Kidney epithelial cell (primary cell): ENCODE measurements at regions not wholly inside any gene's neighbourhood (a gene's known extent, or its start where the extent isn't known, plus 50 kb on each side); places are given as distances from the start of the nearest gene placed in this dataset.
A peak's percentile ranks its signal among the peaks of the same experiment; 100 is the strongest.

Experiments used
- DNase-seq: peaks from one replicate; pipeline ENCODE4 v3.0.0-alpha.2; 2010; ENCODE audit warnings: low read depth
- H3K27me3 ChIP-seq: 2 replicates; pipeline ENCODE4 v1.6.0; 2011; ENCODE audit warnings: low read length; ENCODE audit not compliant: control insufficient read depth, insufficient read depth
- H3K36me3 ChIP-seq: 2 replicates; pipeline ENCODE4 v1.5.1; 2011; ENCODE audit warnings: low read length; ENCODE audit not compliant: control insufficient read depth, insufficient read depth
- H3K4me3 ChIP-seq: 2 replicates; pipeline ENCODE4 v1.5.1; 2011; ENCODE audit warnings: low read depth, mild to moderate bottlenecking, control low read depth, low read length
- TF ChIP-seq, protein P1 (sequence below): IDR thresholded peaks from 2 replicates; pipeline ENCODE4 v1.5.1; 2011; ENCODE audit warnings: mild to moderate bottlenecking, moderate library complexity, low read length, control low read depth, inconsistent platforms; ENCODE audit not compliant: insufficient read depth, poor library complexity, severe bottlenecking

DNA sequence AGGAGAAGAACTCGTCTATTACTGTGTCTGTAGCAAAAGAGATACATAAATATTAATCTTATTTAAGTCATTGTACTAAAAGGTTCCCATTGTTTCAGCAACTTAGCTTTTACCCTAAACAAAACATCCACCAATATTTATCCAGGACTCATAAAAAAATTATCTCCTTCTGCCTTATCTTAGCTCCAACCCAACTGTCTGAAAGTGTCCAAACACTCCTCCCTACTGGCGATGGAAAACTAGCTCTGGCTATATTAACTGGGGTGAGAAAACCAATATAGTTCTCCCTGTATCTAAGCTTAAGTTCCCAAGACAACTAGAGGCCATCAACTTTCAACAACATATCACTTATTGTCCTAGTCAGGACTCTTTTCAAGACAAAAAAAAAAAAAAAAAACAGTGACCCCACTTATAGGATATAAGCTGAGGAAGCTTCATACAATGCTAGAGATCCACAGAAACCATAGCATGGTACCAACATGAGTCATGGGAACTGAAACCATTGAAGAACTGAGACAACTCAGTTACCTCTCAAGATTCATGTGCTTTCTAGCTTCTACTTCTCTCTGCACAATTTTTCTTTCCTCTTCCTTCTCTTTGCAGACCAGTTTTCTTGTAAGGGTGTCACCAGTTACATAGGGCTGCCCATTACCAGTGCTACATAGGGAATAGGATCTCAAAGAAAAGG lies 150.7 kb upstream of the RASA1 start:
- DNase-seq: no peak
- Histone ChIP-seq H3K4me3 (no peak overlapping the region), H3K36me3 (no peaks in the 10 kb centered on the region), H3K27me3 (no peaks in the 10 kb centered on the region)
- TF ChIP-seq, protein P1, sequence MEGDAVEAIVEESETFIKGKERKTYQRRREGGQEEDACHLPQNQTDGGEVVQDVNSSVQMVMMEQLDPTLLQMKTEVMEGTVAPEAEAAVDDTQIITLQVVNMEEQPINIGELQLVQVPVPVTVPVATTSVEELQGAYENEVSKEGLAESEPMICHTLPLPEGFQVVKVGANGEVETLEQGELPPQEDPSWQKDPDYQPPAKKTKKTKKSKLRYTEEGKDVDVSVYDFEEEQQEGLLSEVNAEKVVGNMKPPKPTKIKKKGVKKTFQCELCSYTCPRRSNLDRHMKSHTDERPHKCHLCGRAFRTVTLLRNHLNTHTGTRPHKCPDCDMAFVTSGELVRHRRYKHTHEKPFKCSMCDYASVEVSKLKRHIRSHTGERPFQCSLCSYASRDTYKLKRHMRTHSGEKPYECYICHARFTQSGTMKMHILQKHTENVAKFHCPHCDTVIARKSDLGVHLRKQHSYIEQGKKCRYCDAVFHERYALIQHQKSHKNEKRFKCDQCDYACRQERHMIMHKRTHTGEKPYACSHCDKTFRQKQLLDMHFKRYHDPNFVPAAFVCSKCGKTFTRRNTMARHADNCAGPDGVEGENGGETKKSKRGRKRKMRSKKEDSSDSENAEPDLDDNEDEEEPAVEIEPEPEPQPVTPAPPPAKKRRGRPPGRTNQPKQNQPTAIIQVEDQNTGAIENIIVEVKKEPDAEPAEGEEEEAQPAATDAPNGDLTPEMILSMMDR: no peak

DNA sequence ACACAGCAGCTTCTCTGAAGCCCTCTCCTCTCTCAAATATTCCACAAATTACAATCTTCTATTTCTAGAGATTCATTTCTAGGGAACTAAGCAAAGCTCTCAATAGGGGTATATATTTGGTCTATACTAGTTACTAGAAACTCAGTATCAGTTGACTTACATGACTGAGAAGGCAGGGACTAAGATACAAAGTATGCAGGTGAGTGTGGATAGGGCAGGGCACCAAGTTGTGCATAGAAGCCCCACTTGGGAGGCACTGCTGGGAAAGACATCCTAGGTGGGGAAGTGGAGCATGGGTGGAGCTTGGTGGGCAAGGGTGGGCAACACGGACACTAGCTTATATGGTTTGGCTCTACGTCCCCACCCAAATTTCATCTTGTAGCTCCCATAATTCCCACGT lies 148.1 kb upstream of the RASA1 start:
- TF ChIP-seq, protein P1: no peak
- no peaks in the 10 kb centered on the region for H3K36me3 ChIP-seq
- H3K4me3 ChIP-seq: no peak overlapping the region
- no peaks in the 10 kb centered on the region for H3K27me3 ChIP-seq
- DNase-seq: no peak

DNA sequence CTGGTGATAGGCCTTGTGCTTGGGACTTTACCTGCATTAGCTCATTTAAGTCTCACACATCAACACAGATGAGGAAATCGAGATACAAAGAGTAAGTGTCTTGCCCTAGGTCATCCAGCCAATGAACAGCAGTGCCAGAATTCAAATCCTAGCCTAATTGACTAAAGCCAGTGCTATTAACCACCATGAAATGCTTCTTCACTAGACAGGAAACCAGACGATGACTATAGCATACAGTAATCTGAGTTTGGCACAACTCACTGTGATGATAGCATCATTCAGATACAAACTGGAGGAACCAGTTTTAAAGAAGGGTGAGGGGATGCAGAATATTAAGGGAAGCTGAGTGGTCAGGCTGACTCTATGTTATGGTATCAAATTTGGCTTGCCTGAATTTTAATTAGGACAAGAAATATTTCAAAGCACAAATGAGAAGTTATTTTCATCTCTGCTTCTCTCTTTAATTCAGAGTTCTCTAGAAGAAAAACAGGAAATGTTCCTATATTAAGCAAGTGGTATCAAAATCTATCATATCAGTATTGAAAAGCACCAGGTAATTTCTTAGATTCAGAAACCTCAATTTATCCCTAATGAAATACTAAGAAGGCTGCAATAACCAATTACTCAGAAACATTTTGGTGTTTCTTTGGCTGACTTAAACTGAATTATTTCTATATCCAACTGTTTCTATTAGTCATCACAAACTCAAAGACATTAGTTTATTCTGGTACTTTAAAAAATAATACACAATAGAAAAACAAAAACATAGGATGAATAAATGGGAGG lies 147.0 kb upstream of the RASA1 start:
- Histone ChIP-seq H3K4me3 (no peak overlapping the region), H3K27me3 (no peaks in the 10 kb centered on the region), H3K36me3 (no peaks in the 10 kb centered on the region)
- peak; percentile 82 for DNase-seq
- TF ChIP-seq, protein P1: no peak

DNA sequence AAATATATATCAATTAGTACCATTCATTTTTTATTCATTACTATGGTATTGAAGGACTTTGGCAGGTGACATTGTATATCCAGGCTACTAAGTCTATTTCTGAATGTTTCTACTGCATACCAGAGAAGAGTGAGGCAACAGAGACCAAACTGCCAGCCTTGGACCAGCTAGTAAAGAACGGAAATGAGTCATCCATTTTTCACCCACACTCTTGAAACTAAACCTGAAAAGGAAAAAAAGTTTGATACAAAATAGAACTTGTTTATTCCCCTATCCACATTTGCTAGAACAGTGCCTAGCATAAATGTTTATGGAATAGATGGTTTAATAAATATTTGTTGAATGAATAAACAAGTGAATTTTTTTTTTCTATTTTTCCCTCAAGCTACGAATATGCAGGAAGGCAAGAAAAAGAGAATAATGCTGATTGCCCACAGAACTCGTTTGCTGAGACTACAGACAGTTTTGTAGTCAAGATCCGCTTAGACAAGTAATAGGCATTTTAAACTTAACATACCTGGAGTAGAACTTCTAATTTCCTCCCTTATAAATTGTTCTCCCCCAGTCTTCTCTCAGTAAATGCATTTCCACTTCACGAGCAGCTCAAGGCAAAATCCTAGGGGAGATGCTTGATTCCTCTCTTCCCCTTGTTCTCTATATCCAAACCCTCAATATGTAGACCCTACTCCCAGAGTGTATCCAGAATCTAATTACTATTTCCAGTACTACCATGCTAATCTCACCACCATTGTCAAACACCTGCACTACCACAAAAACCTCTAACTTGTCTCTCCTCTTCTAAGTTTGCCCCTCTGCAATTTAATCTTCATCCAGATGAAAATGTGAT lies 146.2 kb upstream of the RASA1 start:
- TF ChIP-seq, protein P1: no peak
- H3K27me3 ChIP-seq: no peaks in the 10 kb centered on the region
- no peak overlapping the region for H3K4me3 ChIP-seq
- H3K36me3 ChIP-seq: no peaks in the 10 kb centered on the region
- peak; percentile 77 for DNase-seq

DNA sequence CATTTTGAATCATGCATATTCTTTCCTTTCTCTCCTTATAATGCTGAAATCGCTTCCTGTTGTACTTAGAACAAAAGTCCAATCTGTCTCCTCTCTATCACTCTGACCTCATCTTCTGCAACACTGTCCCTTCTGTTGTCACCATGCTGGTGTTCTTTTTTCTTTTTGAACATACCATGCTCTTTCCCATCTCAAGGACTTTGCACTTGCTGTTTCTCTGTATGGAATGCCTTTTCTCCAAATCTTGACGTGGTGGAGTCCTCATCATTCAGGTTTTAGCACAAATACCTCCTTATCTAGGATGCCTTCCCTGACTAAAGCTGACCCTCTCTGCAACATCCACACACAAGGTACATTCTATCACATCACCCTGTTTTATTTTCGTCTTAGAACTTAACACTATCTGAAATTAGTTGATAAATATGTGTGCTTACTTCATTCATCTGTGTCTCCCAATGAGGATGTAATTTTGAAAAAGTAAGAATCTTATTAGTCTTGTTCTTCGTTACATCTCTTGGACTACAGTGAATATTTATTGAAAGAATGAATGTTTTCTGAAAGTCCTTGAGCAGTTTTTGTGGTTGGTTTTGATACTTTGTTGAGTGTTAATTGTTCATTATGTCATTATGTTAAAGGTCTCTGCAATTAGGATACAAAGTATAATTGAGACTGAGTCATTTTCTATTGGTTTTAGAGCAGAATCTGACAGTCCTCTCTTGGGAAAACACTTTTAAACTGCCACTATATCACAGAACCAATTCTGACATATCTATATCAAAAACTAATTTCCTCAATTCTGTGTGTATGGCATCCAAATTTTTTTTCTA lies 145.3 kb upstream of the RASA1 start:
- TF ChIP-seq, protein P1: no peak

More for the DNA sequence above, 145.3 kb upstream of the RASA1 start:
- DNase-seq: no peak
- no peaks in the 10 kb centered on the region for H3K36me3 ChIP-seq
- H3K27me3 ChIP-seq: no peaks in the 10 kb centered on the region
- H3K4me3 ChIP-seq: no peak overlapping the region
